NT2/D1 (cell line): ENCODE measurements at regions not wholly inside any gene's neighbourhood (a gene's known extent, or its start where the extent isn't known, plus 50 kb on each side); places are given as distances from the start of the nearest gene placed in this dataset.

Experiments used
- DNase-seq: peaks from one replicate; pipeline ENCODE4 v3.0.0-alpha.2; 2011; ENCODE audit warnings: low read depth, low spot score
- H3K27me3 ChIP-seq: 2 replicates; pipeline ENCODE4 v1.6.0; 2011; ENCODE audit warnings: mild to moderate bottlenecking; ENCODE audit not compliant: insufficient read length, insufficient read depth
- H3K36me3 ChIP-seq: 2 replicates; pipeline ENCODE4 v1.6.1; 2011; ENCODE audit warnings: mild to moderate bottlenecking, low read length, mixed read lengths; ENCODE audit not compliant: insufficient read depth, insufficient read length
- H3K4me1 ChIP-seq: 2 replicates; pipeline ENCODE4 v1.5.1; 2011; ENCODE audit not compliant: insufficient read depth, insufficient read length
- H3K4me3 ChIP-seq: 2 replicates; pipeline ENCODE4 v1.5.1; 2011; ENCODE audit warnings: low read depth; ENCODE audit not compliant: insufficient read length
- H3K9ac ChIP-seq: 2 replicates; pipeline ENCODE4 v1.6.0; 2011; ENCODE audit warnings: low read depth; ENCODE audit not compliant: insufficient read length
- H3K9me3 ChIP-seq: 2 replicates; pipeline ENCODE4 v1.5.1; 2011; ENCODE audit warnings: mild to moderate bottlenecking, low read length; ENCODE audit not compliant: insufficient read depth
- SUZ12 ChIP-seq: IDR thresholded peaks from 2 replicates; pipeline ENCODE4 v1.6.1; 2011; ENCODE audit not compliant: insufficient read length, insufficient read depth; ENCODE audit errors: extremely low read depth
- YY1 ChIP-seq: IDR thresholded peaks from 2 replicates; pipeline ENCODE4 v1.6.1; 2011; ENCODE audit not compliant: insufficient read length, insufficient read depth
- ZNF274 ChIP-seq: IDR thresholded peaks from 2 replicates; pipeline ENCODE4 v1.6.1; 2011; ENCODE audit warnings: mild to moderate bottlenecking, low read depth, low read length

DNA sequence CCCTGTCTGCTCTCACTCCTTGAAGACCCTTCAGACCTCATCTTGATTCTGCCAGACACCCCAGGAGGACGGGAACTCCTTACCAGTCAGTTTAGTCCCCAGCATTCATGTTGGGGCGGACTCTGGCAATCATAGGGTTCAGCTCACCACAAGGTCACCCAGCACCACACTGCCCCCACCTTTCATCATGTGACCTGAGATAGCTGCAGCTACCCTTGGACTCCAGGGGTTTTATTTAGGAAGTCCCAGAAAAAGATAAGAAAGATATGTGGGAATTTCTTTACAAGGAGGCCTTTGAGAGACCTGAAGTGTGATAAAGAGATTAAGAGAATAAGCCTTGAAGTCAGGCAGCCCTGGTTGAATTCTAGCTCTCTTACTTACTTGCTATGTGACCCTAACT lies 59.8 kb upstream of the NLK start:
- Histone ChIP-seq H3K9me3 (no peaks in the 10 kb centered on the region), H3K4me1 (peaks cover 4% of the 10 kb centered on the region), H3K36me3 (no peaks in the 10 kb centered on the region), H3K27me3 (peaks cover 7% of the 10 kb centered on the region), H3K9ac (no peak overlapping the region), H3K4me3 (no peak overlapping the region)
- no peak for DNase-seq
- TF ChIP-seq ZNF274 (no peak), SUZ12 (no peak), YY1 (no peak)

DNA sequence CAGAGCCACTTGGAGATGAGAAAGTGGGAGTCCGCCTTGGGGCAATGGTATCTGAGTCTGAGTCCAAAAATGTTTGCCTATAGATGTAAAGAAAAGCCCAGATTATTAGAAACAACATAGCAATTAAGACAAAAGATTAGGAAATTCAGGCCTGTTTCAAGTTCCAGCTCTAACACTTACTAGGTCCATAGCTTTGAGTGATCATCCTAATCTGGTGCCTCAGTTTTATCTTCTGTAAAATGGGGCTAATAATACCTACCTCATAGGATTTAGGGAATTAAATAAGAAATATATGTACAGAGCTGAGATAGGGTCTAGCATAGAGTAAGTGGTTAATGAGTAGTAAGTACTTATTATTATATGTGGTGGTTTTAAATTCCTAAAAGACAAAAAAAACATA lies 58.6 kb upstream of the NLK start:
- Histone ChIP-seq H3K4me1 (peaks cover 4% of the 10 kb centered on the region), H3K9me3 (no peaks in the 10 kb centered on the region), H3K4me3 (no peak overlapping the region), H3K9ac (no peak overlapping the region), H3K36me3 (no peaks in the 10 kb centered on the region), H3K27me3 (peaks cover 7% of the 10 kb centered on the region)
- TF ChIP-seq ZNF274 (no peak), SUZ12 (no peak), YY1 (no peak)
- DNase-seq: no peak

DNA sequence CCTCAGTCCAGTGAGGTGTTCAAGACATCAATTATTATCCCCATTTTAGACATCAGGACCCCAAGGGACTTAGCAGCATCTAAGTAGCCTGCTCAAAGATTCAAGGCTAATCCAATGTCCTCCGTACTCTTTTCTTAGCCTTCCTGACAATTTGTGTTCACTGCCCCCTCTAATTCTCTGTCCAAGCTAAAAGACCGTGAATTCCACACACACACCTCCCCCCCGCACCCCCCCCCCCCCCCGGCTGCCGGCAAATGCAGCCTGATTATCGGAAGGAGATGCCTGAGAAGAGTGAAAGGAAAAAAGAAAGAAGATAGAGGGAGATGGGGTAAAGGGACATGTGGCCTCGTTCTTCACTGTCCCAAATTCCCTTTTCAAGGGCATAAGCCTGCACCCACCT lies 58.1 kb upstream of the NLK start:
- H3K4me3 ChIP-seq: no peak overlapping the region
- TF ChIP-seq SUZ12: no peak

DNA sequence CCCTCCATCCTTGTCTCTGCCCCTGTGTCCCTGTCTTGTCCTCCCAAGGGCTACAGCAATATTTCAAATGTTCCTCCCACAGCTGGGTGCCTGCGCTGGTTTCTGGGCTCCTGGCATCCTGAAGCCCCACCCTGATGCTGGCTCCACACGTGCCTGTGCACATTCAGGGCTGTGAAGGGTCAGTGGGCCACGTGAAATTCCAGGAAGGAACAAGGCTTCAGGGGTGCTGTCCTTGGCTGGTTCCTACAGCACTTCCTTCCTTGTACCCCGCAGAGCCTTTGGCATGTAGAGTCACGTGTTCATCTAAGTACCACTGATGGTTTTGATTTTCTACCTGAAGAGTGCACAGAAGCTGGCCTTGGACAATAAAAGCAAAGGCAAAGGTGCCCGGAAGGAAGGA lies 57.7 kb upstream of the NLK start:
- Histone ChIP-seq H3K36me3 (no peaks in the 10 kb centered on the region), H3K4me3 (no peak overlapping the region), H3K9me3 (no peaks in the 10 kb centered on the region), H3K4me1 (peaks cover 4% of the 10 kb centered on the region), H3K9ac (no peak overlapping the region), H3K27me3 (peaks cover 7% of the 10 kb centered on the region)
- no peak for DNase-seq
- TF ChIP-seq ZNF274 (no peak), YY1 (no peak), SUZ12 (no peak)

More for the DNA sequence above, 58.1 kb upstream of the NLK start:
- no peaks in the 10 kb centered on the region for H3K9me3 ChIP-seq
- peaks cover 4% of the 10 kb centered on the region for H3K4me1 ChIP-seq
- DNase-seq: no peak
- no peak overlapping the region for H3K9ac ChIP-seq
- H3K36me3 ChIP-seq: no peaks in the 10 kb centered on the region
- peaks cover 7% of the 10 kb centered on the region for H3K27me3 ChIP-seq

DNA sequence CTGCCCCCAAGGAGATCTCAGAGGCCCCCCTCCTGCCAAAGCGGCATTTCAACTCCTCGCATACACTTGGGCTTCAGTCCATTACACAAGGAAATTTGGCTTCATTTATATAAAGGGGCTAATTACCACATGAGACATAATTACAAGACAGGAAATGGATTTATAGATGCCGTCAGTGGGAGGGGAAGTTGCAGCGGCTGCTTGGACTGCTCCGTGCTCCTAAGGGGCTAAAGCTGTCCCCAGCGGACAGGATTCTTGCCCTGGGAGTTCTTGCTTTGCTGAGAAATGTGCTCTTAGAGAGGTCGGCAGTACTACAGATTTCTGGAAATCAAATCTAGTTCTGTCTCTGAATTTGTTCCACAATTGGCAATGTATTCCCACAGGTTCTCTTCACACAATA lies 57.2 kb upstream of the NLK start:
- H3K9me3 ChIP-seq: no peaks in the 10 kb centered on the region
- no peaks in the 10 kb centered on the region for H3K36me3 ChIP-seq
- no peak overlapping the region for H3K4me3 ChIP-seq
- no peak for TF ChIP-seq ZNF274
- no peak for TF ChIP-seq SUZ12
- TF ChIP-seq YY1: no peak
- peaks cover 4% of the 10 kb centered on the region for H3K4me1 ChIP-seq
- H3K27me3 ChIP-seq: peaks cover 10% of the 10 kb centered on the region
- no peak for DNase-seq
- H3K9ac ChIP-seq: no peak overlapping the region

DNA sequence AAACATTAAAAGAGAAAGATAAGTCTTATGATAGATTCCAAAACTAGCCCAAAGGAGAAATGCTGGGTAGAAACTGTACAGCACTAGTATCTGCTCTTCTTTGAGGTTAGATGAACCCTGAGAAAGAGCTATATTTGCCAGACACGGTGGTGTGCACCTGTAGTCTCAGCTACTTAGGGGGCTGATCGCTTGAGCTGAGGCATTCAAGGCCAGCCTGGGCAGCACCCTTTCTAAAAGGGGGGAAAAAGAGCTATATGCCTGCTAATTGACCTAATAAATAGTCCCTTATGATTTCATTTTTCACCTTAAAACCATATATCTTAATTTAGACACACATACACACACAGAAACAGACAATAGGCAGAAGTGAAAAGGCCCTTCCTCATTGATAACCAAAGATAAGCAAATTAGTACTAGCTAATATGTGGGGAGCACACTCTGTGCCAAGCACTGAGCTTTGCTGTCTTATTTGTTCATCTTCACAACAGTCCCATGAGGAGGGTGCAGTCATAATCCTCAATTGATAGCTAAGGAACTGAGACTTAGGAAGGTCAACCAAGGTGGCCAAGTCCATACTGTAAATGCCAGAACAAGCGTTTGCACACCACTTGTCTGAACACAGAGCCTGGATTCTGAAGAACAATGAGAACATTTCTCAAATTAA lies 56.6 kb upstream of the NLK start:
- Histone ChIP-seq H3K9me3 (no peaks in the 10 kb centered on the region), H3K27me3 (peaks cover 11% of the 10 kb centered on the region), H3K36me3 (no peaks in the 10 kb centered on the region), H3K4me1 (peaks cover 4% of the 10 kb centered on the region), H3K9ac (no peak overlapping the region), H3K4me3 (no peak overlapping the region)
- no peak for TF ChIP-seq YY1
- no peak for TF ChIP-seq SUZ12
- no peak for TF ChIP-seq ZNF274
- DNase-seq: no peak

DNA sequence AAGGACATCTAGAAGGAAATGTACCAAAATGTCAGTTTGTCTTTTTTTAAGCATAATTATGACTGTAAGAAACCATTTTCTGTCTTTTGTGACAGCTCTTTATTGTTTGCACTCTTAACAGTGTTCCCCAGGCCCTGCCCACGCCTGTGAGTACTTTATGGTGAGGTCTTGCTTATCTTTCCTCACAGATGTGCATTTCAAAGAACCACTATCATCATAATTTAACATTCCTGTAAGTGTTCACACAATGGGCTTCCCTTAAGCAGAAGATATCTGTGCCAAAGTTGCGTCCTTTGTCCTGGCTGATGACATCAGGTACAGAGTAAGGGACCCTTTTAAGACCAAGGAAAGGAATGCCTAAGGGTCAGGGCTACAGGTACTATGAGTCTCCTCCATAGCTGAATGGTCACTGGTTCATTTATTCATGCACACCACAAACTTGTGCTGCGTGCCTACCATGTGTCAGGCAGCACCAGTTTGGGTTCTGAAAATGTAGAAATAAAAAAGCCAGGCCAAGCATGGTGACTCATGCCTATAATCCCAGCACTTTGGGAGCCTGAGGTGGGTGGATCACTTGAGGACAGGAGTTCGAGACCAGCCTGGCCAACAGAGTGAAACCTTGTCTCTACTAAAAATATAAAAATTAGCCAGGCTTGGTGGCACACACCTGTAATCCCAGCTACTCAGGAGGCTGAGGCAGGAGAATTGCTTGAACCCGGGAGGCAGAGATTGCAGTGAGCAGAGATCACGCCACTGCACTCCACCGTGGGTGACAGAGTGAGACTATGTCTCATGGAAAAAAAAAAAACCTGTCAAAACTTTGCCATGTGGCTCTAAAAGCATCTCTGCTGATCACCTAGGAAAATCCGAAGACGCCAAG lies 55.4 kb upstream of the NLK start:
- no peaks in the 10 kb centered on the region for H3K9me3 ChIP-seq
- H3K27me3 ChIP-seq: peaks cover 7% of the 10 kb centered on the region
- no peak overlapping the region for H3K4me3 ChIP-seq
- H3K9ac ChIP-seq: no peak overlapping the region
- DNase-seq: no peak
- H3K4me1 ChIP-seq: peaks cover 4% of the 10 kb centered on the region
- no peak for TF ChIP-seq ZNF274
- no peak for TF ChIP-seq SUZ12
- H3K36me3 ChIP-seq: no peaks in the 10 kb centered on the region
